Trophoblast cell (in vitro differentiated cells and primary cell): ENCODE measurements at regions not wholly inside any gene's neighbourhood (a gene's known extent, or its start where the extent isn't known, plus 50 kb on each side); places are given as distances from the start of the nearest gene placed in this dataset.

Source experiments
- DNase-seq, 2 donors: peaks; one replicate each; pipeline ENCODE4 v3.0.0-alpha.2; 2016
- H2AFZ ChIP-seq: 2 replicates; pipeline ENCODE4 v1.6.1; 2013; ENCODE audit warnings: low read length, moderate library complexity, mild to moderate bottlenecking; ENCODE audit not compliant: insufficient read depth, poor library complexity
- H2AK5ac ChIP-seq: 2 replicates; pipeline ENCODE4 v1.6.1; 2013; ENCODE audit warnings: mild to moderate bottlenecking, low read length
- H2BK120ac ChIP-seq: 2 replicates; pipeline ENCODE4 v1.6.1; 2013; ENCODE audit warnings: low read length, mild to moderate bottlenecking, moderate library complexity; ENCODE audit not compliant: insufficient read depth, poor library complexity
- H2BK12ac ChIP-seq: 2 replicates; pipeline ENCODE4 v1.6.1; 2013; ENCODE audit warnings: mild to moderate bottlenecking, low read length, moderate library complexity
- H2BK5ac ChIP-seq: 2 replicates; pipeline ENCODE4 v1.6.1; 2013; ENCODE audit warnings: low read length, low read depth, moderate library complexity, mild to moderate bottlenecking; ENCODE audit not compliant: poor library complexity
- H3K14ac ChIP-seq: 2 replicates; pipeline ENCODE4 v1.6.1; 2013; ENCODE audit warnings: mild to moderate bottlenecking, low read length
- H3K18ac ChIP-seq: 2 replicates; pipeline ENCODE4 v1.6.1; 2013; ENCODE audit warnings: mild to moderate bottlenecking, low read length
- H3K23ac ChIP-seq: 2 replicates; pipeline ENCODE4 v1.6.1; 2013; ENCODE audit warnings: low read length
- H3K27ac ChIP-seq: 2 replicates; pipeline ENCODE4 v1.5.1; 2013; ENCODE audit warnings: low read depth, mild to moderate bottlenecking, inconsistent platforms, low read length, moderate library complexity
- H3K27me3 ChIP-seq: 2 replicates; pipeline ENCODE4 v1.6.1; 2013; ENCODE audit warnings: inconsistent platforms, mild to moderate bottlenecking, low read length, moderate library complexity; ENCODE audit not compliant: insufficient read depth
- H3K36me3 ChIP-seq, 2 experiments: 1 replicate in 1 of 2; 2 replicates in 1 of 2; pipeline ENCODE4 v1.6.1; 2013; ENCODE audit warnings: low read length in 2 of 2, mild to moderate bottlenecking in 2 of 2, moderate library complexity in 1 of 2; ENCODE audit not compliant: insufficient read depth in 2 of 2, control insufficient read depth in 1 of 2
- H3K4ac ChIP-seq: 2 replicates; pipeline ENCODE4 v1.6.1; 2013; ENCODE audit warnings: low read depth, mild to moderate bottlenecking, low read length, moderate library complexity
- H3K4me1 ChIP-seq, 2 experiments: 1 replicate in 1 of 2; 2 replicates in 1 of 2; pipeline ENCODE4 v1.6.1; 2013; ENCODE audit warnings: low read length in 2 of 2, mild to moderate bottlenecking in 2 of 2, moderate library complexity in 1 of 2; ENCODE audit not compliant: insufficient read depth in 2 of 2, control insufficient read depth in 1 of 2
- H3K4me2 ChIP-seq: 2 replicates; pipeline ENCODE4 v1.6.1; 2013; ENCODE audit warnings: inconsistent platforms, mild to moderate bottlenecking, low read length, moderate library complexity
- H3K4me3 ChIP-seq: 2 replicates; pipeline ENCODE4 v1.5.1; 2013; ENCODE audit warnings: mild to moderate bottlenecking, low read depth, low read length, inconsistent platforms
- H3K79me1 ChIP-seq: one replicate; pipeline ENCODE4 v1.6.1; 2013; ENCODE audit warnings: low read length
- H3K79me2 ChIP-seq: 2 replicates; pipeline ENCODE4 v1.6.1; 2013; ENCODE audit warnings: low read length, mild to moderate bottlenecking; ENCODE audit not compliant: control insufficient read depth, insufficient read depth, poor library complexity
- H3K9ac ChIP-seq: 2 replicates; pipeline ENCODE4 v1.6.1; 2013; ENCODE audit warnings: mild to moderate bottlenecking, low read length
- H3K9me3 ChIP-seq: 2 replicates; pipeline ENCODE4 v1.6.1; 2013; ENCODE audit warnings: low read depth, mild to moderate bottlenecking, control low read depth, inconsistent platforms, low read length; ENCODE audit not compliant: insufficient read depth
- H4K12ac ChIP-seq: 2 replicates; pipeline ENCODE4 v1.6.1; 2013; ENCODE audit warnings: low read depth, mild to moderate bottlenecking, low read length, moderate library complexity
- H4K8ac ChIP-seq: 2 replicates; pipeline ENCODE4 v1.6.1; 2013; ENCODE audit warnings: low read depth, mild to moderate bottlenecking, low read length, moderate library complexity
- H4K91ac ChIP-seq: one replicate; pipeline ENCODE4 v1.6.1; 2013; ENCODE audit warnings: low read depth, mild to moderate bottlenecking, low read length, moderate library complexity
- WGBS: extraction: QIAGEN DNeasy Blood & Tissue Kit; methylation state at CpG from one replicate; pipeline ENCODE4 v1.1.7; 2013; ENCODE audit warnings: missing lambda C conversion rate; ENCODE audit not compliant: insufficient read length, insufficient coverage; ENCODE audit errors: extremely low coverage; 5-methylcytosine and 5-hydroxymethylcytosine counted together

- Histone ChIP-seq H3K79me2 (no peaks in the 10 kb centered on the region), H3K27ac (no peak overlapping the region), H3K9me3 (no peaks in the 10 kb centered on the region), H4K91ac (no peak overlapping the region), H2AFZ (no peak overlapping the region), H3K36me3 (no peaks in the 10 kb centered on the region), H3K14ac (no peak overlapping the region), H3K79me1 (no peaks in the 10 kb centered on the region), H4K12ac (no peak overlapping the region), H3K9ac (no peak overlapping the region), H3K4me1 (no peaks in the 10 kb centered on the region), H3K4me2 (no peak overlapping the region), H3K4ac (no peak overlapping the region), H2AK5ac (no peak overlapping the region), H2BK120ac (no peak overlapping the region), H3K18ac (no peak overlapping the region), H2BK5ac (no peak overlapping the region), H3K23ac (no peak overlapping the region), H2BK12ac (no peak overlapping the region), H3K27me3 (no peaks in the 10 kb centered on the region), H4K8ac (no peak overlapping the region), H3K4me3 (no peak overlapping the region)
- no CpG with 5 or more reads among the region's 2 CpGs for WGBS
- DNase-seq: peak in 1 of 2 donors; percentile 8
Observed at GRCh38 chr2:146124741-146125140, 1604.8 kb upstream of the ZEB2 start.

GRCh38 chr2:146123714-146124113 lies 1603.8 kb upstream of the ZEB2 start:
- H2BK5ac ChIP-seq: no peak overlapping the region
- H2BK120ac ChIP-seq: no peak overlapping the region
- DNase-seq: no peak
- no peak overlapping the region for H2AK5ac ChIP-seq
- no peak overlapping the region for H4K12ac ChIP-seq
- no peaks in the 10 kb centered on the region for H3K4me1 ChIP-seq
- H3K4me2 ChIP-seq: no peak overlapping the region
- H3K27ac ChIP-seq: no peak overlapping the region
- no peak overlapping the region for H2BK12ac ChIP-seq
- no peaks in the 10 kb centered on the region for H3K79me2 ChIP-seq
- H4K8ac ChIP-seq: no peak overlapping the region
- H3K27me3 ChIP-seq: no peaks in the 10 kb centered on the region
- no peak overlapping the region for H3K4me3 ChIP-seq
- WGBS: no CpG with 5 or more reads among the region's 1 CpG
- no peak overlapping the region for H4K91ac ChIP-seq
- no peaks in the 10 kb centered on the region for H3K9me3 ChIP-seq
- no peak overlapping the region for H2AFZ ChIP-seq
- H3K79me1 ChIP-seq: no peaks in the 10 kb centered on the region
- no peak overlapping the region for H3K18ac ChIP-seq
- no peaks in the 10 kb centered on the region for H3K36me3 ChIP-seq
- H3K9ac ChIP-seq: no peak overlapping the region
- no peak overlapping the region for H3K23ac ChIP-seq
- H3K14ac ChIP-seq: no peak overlapping the region
- no peak overlapping the region for H3K4ac ChIP-seq

GRCh38 chr2:146123256-146123655 lies 1603.3 kb upstream of the ZEB2 start:
- Histone ChIP-seq H3K4me3 (no peak overlapping the region), H3K18ac (no peak overlapping the region), H2BK120ac (no peak overlapping the region), H3K9me3 (no peaks in the 10 kb centered on the region), H3K4ac (no peak overlapping the region), H2AFZ (no peak overlapping the region), H3K79me2 (no peaks in the 10 kb centered on the region), H4K12ac (no peak overlapping the region), H2BK12ac (no peak overlapping the region), H4K91ac (no peak overlapping the region), H3K79me1 (no peaks in the 10 kb centered on the region), H3K27ac (no peak overlapping the region), H3K4me2 (no peak overlapping the region), H4K8ac (no peak overlapping the region), H3K9ac (no peak overlapping the region), H2AK5ac (no peak overlapping the region), H3K14ac (no peak overlapping the region), H3K4me1 (no peaks in the 10 kb centered on the region), H3K36me3 (no peaks in the 10 kb centered on the region), H2BK5ac (no peak overlapping the region), H3K27me3 (no peaks in the 10 kb centered on the region), H3K23ac (no peak overlapping the region)
- WGBS: no CpG with 5 or more reads among the region's 3 CpGs
- DNase-seq: no peak

GRCh38 chr2:146119586-146119985 lies 1599.7 kb upstream of the ZEB2 start:
- Histone ChIP-seq H4K8ac (no peak overlapping the region), H3K4me1 (no peaks in the 10 kb centered on the region), H3K79me1 (no peaks in the 10 kb centered on the region), H3K9ac (no peak overlapping the region), H2AFZ (no peak overlapping the region), H3K36me3 (no peaks in the 10 kb centered on the region), H3K14ac (no peak overlapping the region), H3K79me2 (no peaks in the 10 kb centered on the region), H2BK12ac (no peak overlapping the region), H3K4ac (no peak overlapping the region), H3K27ac (no peak overlapping the region), H4K12ac (no peak overlapping the region), H4K91ac (no peak overlapping the region), H3K27me3 (no peaks in the 10 kb centered on the region), H3K9me3 (no peaks in the 10 kb centered on the region), H3K4me2 (no peak overlapping the region), H3K18ac (no peak overlapping the region), H3K4me3 (no peak overlapping the region), H2BK5ac (no peak overlapping the region), H2BK120ac (no peak overlapping the region), H2AK5ac (no peak overlapping the region), H3K23ac (no peak overlapping the region)
- whole genome bisulfite sequencing: 100% methylated on average over 1 of the region's 3 CpGs
- DNase-seq: no peak
